GM19455 (cell line): ENCODE measurements at regions not wholly inside any gene's neighbourhood (a gene's known extent, or its start where the extent isn't known, plus 50 kb on each side); places are given as distances from the start of the nearest gene placed in this dataset.

Experiments used
- ATAC-seq: cut with Tn5 transposase; IDR thresholded peaks from one replicate; pipeline ENCODE4 v1.9.1; 2021; ENCODE audit not compliant: unreplicated experiment

DNA sequence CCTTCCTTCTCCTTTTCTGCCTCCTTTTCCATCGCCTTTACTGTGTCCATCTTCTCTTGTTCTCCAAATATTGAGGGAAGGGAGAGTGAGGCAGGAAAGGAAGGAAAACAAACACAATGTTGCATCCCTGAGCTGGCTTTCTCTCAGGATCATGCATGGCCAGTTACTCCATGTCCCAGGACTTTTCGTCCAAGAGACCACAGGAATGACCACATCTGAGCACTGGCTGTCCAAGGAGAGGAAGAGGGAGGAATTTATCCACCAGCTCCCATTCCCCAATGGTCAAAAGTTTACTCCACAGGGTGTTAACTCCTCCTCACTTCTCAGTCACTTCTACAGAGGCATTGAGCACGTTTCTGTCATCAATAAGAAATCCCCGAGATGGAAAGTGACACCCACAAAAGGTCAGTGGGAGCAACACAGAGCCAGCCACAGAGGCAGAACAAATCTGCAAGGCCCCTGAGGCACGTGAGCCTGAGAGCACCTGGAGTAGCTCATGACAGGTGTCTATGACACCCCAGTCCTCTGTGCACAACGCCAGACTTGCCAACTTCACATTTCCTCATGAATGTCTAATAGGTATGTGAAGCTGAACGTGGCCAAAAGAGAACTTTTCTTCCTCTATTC is 177.3 kb upstream of the NUDT4 start:
- ATAC-seq, result no peak

DNA sequence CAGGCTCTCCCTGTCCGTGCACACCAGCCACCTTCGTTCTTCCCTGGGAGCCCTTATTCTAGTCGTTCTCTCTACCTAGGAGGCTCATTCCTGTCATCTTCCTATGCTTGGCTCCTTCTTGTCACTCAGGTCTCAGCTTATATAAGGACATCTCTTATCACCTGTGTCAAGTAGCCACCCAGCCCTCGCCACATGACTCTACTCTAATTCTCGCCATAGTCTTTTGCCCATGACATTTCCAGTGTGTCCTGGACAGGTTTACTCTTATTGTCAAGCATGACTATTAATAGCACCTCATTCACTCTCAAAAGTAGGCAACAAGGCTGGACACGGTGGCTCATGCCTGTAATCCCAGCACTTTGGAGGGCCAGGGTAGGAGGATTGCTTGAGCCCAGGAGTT is 175.7 kb upstream of the NUDT4 start:
- no peak for ATAC-seq

DNA sequence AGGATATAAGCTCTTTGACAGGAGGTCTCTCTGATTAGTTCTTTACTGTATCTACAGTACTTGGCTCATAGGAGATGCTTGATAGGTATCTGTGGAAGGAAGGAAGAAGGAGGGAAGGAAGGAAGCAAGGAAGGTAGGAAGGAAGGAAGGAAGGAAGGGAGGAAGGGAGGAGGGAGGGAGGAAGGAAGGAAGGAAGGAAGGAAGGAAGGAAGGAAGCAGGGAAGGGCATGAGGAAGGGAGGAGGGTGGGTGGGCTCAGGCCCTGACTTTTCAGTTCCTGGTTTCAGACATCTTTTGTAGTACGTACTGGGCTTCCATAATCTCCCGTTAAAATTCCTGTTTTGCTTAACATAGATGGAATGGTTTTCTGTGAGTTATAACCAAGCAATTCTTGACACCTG is 175.0 kb upstream of the NUDT4 start:
- no peak for ATAC-seq

DNA sequence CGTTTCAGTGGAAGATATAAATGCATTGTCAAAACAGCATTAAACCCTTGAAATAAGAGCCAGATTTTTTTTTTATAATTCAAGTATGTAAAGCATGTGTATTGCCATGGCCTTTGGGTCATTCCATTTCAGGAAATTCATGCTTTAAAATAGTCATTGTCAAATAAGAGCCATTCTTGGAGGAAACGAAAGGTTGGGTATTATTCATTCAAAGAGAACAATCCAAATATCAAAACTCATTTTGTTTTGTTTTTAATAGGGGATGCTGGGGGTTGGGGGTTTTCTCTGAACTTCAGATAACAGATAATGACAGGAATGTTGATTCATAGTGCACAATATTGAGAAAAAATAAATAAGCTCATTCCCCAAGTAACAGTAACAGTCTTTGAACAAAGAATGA is 174.4 kb upstream of the NUDT4 start:
- ATAC-seq, result no peak

DNA sequence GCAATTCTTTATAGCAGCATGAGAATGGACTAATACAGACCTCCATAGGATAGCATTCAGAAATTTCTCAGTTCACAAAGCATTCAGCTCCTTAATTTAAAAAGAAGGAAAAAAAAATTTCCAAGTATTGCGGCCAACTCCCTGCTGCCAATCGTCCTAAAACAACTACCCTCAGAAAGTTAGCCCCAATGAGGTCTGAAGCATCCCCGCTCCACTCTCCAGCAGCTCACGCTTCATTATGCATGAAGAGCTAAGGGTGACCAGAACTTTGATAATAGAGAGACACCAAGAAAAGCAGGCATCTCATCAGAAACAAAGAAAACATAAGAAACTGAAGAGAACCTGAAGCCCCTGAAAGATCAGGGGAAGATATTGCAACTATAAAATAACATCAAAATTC is 172.8 kb upstream of the NUDT4 start:
- ATAC-seq, result no peak

DNA sequence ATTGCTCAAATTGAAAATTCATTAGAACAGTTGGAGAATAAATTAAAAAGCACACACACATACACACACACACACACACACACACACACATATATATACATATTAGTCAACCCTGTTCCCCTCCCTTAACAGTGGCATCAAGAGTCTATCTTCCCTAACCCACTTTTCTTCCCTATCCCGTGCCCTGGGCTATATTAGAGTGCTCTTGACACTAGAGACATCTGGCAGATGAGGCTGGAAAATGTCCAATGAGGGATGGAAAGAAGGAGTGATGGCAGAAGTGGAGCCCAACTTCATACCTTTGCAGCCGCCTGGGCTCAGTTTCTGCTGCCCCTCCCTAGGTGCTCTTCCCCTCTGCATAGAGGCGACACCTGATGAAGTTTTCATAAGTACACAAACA is 172.4 kb upstream of the NUDT4 start:
- ATAC-seq, result no peak

DNA sequence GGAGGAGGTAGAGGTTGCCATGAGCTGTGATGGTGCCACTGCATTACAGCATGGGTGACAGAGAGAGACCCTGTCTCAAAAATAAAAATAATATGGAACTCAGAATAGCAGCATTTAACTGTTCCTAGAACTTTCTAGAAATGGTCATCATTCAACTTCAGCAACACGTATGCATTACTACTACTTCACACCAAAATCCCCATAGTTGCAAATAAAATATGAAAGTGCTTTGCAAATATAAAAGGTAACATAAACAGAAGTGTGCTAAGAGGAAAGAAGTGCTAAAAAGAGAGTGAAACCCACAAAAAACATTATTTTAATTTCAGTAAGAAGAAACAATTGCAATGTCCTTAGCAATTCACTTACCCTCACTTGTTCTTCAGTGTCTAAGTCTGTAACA is 169.7 kb upstream of the NUDT4 start:
- ATAC-seq, result no peak

DNA sequence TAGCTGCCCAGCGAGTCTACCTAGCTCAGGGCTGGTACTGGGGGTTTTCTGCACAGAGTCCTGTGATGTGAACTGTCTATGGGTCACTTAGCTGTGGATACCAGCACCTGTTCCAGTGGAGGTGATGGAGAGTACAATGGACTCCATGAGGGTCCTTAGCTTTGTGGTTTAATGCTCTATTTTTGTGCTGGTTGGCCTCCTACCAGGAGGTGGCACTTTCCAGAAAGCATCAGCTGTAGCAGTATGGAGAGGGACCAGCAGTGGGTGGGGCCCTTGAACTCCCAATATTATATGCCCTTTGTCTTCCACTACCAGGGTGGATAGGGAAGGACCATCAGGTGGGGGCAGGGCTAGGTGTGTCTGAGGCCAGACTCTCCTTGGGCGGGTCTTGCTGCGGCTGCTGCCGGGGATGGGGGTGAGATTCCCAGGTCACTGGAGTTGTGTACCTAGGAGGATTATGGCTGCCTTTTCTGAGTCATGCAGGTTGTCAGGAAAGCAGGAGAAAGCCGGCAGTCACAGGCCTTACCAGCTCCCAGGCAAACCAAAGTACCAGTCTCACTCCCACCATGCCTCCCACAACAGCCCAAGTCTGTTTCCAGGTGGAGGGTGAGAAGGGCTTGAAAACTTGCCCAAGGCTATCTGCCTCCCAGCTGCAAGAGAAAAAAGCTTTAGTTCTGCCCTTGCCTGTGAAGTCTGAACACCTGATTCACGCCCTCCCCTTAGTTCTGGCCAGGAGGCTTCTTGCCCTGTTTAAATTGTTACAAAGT is 163.0 kb upstream of the NUDT4 start:
- no peak for ATAC-seq

DNA sequence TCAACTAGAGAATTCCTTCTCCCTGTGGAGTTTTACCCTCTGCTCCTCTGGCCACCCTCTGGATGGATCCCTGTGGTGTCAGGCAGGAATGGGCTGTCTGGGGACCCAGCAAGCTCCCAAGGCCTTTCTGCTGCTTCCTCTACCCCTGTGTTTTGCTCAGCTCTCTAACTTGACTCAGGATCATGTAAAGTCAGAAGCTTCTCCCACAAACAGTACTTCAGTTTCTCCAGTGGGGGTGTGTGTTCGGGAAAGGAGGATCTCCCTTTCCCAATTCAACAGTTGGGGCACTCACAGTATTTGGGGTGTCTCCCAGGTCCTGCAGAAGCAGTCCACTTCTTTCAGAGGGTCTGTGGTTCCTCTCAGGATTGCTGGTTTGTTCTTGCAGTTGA is 162.4 kb upstream of the NUDT4 start:
- ATAC-seq, result no peak

DNA sequence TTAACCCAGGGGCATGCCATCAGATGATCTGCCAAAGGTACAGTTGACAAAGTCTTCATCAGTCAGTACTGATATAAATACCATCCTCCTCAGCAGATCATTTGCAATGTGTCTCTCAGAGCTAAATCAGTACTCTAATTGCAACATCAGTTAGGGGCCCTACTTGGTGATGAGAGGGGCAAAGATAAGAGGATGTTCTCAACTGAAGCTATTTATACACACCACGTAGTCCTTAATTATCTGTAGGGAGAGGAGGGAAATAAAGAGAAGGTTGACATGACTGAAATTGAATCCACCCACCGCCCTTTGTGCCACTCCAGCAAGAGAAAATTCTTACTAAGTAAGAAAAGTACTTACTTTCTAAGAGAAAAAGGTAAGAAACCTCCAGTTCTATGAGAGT is 157.8 kb upstream of the NUDT4 start:
- ATAC-seq, result no peak

DNA sequence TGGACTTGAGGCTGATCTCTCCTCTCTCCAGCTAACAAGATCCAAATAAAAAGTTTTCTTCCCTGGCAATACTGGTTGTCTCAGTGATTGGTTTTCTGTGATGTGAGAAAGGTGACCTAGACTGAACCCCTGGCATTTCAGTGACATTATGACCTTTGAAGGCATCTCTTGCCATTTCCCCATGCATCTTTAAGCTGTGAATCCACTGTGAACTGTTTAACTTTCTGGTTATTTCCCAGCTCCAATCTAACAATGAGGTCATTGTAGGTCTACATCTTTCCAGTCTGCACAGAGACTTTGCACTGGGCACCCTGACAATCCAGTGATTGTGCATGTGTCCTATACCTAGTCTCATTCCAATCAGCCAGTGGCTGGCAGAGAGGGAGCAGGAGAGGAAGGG is 155.9 kb upstream of the NUDT4 start:
- ATAC-seq, result no peak

DNA sequence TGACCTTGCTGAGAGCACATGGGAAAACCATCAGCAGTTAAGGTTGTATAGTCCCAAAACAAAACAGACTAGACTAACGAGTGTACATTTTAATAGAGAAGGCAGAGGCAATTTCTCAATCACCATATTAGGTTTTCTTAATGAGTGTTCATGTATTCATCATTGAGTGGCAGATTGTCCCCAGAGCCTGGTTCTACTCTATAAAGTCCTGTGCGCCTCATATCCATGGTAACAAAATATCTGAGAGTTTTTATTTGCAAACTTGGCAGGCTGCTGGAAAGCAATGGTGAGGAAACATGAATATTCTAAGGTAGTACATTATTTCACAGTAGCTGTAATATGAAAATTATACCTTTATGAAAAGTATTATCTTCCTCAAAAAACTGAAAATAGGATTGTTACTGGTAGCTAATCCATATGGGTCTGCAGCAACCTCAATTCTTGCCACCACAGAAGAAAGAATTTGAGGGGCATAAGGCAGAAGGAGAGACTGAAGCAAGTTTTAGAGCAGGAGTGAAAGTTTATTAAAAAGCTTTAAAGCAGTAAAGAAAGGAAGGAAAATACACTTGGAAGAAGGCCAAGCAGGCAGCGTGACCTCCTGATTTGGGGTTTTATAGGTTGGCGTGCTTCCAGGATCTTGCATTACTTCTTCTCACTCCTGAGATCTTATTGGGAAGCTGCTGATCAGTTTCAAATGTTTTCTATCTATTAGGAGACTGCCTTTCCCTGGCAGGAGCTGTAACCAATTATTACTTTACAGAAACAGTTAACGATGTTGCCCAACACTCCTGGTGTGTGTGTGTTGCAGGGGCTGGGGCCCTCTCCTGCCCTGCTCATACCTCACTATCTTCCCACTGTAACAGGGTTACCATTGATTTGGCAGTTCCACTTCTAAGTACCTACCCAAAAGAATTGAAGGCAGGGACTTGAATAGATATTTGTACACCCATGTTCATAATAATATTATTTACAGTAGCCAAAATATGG is 154.0 kb upstream of the NUDT4 start:
- ATAC-seq, result no peak

DNA sequence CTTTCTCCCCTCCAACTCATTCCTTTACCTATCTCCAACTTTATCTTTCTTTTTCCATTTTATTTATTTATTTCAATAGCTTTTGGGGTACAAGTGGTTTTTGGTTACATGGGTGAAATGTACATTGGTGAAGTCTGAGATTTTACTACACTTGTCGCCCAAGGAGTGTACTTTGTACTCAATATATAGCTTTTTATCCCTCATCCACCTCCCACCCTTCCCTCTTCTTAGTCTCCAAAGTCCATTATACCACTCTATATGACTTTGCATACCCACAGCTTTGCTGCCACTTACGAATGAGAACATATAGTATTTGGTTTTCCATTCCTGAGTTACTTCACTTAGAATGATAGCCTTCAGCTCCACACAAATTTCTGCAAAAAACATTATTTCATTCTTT is 152.6 kb upstream of the NUDT4 start:
- no peak for ATAC-seq

DNA sequence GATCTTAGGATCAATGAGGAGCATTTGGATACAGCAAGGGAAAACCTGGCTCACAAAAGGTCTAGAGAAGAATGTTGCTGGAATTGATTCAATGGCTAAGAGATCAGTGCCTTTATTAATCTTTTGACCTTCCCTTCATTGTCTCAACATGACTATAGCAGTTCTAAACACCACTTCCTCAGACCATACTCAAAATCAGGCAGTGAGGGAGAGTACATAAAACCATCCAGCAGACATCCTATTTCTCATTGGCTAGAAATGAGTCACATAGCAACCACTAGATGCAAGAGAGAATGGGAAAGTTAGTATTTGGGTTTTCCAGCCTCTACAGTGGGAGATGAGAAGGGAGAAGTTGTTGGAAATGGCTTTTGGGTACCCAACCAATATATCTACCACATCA is 151.4 kb upstream of the NUDT4 start:
- no peak for ATAC-seq

DNA sequence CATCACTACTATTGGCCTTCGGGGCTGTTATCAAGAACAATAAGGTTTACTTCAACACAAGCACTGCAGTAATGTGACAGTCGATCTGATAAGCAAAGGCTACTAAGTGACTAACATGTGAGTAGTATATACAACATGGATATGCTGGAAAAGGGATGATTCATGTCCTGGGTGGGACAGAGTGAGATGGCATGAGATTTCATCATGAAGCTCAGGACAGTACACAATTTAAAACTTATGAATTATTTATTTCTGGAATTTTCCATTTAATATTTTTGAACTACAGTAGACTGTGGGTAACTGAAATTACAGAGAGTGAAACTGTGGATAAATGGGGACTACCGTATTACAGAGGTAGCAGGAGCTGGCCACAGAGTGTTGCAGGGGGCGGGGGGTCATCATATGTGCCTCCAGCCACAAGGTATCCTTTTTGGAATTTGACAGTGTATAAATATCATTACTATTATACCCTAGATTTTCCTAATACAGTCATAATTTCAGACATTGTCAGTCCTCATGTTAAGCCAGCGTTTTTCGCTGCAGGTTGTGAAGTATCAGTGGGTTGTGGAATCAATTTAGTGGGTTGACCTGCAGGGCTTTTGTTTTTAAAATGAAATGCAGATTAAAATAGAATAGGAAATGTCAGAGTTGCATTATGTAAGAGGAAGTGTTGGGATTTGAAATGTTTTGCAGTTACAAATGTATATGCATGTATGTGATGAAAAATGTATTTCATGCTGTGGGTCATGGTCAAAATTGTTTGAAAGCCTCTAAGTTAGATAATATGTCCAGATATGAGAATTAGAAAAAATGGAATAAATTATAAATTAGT is 148.0 kb upstream of the NUDT4 start:
- no peak for ATAC-seq

DNA sequence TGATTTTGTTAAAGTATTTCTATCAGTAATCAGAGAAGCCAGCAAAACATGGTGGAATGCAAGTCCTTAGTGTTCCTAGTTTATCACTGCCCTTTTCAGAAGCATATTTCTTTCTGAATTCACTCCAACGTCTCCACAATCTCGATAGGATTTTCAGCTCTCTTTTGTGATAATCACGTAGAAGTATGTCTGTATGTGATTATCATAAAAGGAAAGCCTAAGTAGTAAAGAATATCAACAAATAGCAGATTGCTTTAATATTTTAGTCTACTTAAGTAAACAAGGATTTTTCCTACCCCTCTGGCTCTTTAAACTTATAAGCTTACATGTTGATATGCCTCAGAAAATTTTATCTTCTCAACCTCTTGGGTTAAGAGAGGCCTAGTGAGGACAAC is 147.4 kb upstream of the NUDT4 start:
- no peak for ATAC-seq

DNA sequence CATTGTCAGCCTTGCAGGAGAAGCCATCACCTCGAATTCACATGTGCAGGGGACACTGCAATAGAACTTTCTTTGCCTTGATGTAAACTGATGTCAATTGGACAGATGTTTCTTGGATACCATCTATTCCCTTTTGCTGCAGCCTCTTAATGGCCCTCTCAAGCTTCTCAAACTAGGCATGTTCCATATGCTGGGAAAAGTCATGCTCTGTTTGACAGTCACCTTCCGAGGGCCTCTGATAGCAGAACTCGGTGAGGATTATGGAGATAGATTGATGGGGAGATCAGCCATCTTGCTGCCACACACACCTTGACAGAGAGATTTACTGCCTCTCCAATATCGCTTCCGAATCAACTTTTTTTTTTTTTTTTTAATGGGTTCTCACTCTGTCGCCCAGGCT is 145.8 kb upstream of the NUDT4 start:
- ATAC-seq, result no peak

DNA sequence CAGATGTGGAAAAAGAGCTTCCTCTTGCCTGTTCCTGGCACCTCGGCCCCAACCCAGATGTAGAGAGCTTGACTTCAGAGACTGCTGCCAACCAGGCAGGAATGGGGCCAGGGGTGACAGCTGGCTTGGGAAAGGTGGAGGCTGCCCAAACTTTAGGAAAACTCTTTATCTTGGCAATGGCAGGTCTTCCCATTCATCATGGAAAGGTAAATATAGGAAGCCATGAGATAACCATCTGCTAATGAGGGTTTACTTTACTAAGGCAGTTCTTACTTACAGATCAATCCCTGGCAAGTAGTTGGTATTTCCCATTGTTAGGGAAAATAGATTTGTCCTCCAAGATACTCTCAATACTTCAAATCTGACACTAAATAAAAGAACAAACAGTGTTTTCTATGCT is 143.1 kb upstream of the NUDT4 start:
- no peak for ATAC-seq

DNA sequence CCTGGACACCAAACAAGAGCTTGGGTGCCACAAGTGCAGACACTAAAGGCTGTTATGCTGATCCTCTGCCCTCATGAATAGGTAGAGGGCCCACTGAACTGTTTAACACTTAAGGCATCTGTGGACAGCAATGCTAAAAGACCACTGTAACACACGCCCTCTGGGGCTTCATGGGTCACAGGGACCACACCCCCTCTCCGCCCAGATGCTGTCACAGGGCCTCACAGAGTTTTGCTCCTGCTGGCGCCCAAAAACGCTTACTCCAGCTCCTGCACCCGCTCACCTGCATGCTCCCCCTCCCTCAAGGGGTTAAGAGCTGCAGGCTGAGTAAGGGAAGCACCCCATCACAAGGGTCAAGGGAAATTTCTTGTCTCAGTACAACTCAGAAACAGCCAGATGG is 141.8 kb upstream of the NUDT4 start:
- ATAC-seq, result no peak

DNA sequence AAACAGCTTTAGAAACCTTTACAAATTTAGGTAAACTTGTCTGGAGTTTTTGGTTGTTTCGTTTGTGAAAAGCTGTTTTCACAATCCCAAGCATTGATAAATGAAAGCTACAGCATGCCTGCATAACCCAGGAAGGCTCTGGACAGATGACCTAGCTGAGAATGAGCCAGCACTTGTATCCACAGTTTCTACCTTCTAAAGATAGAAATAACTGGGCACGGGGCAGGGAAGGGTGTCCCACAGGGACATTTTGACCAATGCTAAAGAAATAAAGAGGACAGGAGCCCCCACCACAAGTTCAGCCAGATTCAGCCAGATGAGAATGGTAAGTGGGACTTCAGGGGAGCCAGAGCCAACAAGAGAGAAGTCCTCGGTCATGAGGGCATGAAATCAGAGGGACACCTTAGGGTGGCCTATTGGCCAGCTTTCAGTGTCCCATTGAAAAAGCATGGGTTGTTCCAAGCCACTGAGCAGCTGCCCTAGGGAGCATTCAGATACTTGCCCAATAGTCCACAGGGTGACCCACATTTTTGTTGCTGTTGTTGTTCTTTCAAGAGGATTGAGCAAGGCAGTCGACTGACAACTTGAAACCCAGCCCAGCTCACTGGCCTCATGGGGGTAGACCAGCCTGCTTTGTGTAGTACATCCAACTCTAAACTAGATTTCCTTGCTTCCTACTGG is 140.3 kb upstream of the NUDT4 start:
- ATAC-seq, result no peak
